ENCODE measurements at regions not wholly inside any gene's neighbourhood (a gene's known extent, or its start where the extent isn't known, plus 50 kb on each side); places are given as distances from the start of the nearest gene placed in this dataset.

- peak; percentile 78 for DNase-seq (ENCODE audit: low read depth)
Measured at GRCh38 chrX:13266641-13267345, 53.1 kb downstream of the ATXN3L start.

DNA sequence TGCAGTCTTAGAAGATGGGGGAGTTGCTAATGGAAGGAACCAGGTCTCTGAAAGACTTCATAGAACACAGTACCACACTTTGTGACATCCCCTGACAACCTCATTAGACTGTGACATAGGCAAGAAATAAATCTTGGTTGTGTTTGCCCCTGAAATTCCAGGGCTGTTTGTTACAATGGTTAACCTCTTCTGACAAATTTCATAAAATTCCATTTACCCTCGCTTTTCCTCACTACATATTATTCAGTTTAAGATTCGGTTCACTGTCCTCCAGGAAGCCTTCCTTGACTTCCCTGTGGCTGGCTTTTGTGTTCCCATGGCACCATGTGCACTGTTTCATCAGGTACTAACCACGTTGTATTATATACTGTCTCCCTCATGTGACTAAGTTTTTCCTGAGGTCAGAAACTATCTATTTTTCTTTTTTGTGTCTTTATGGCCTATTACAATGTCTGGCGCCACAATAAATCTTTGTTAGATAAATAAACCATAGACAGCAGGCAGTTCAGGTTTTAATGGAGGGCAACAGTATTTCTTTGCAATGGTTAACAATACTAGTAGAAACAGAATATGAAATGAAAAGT lies 54.2 kb downstream of the ATXN3L start:
- no peak overlapping the region for H3K4me3 ChIP-seq (ENCODE audit: control insufficient read depth, low read depth, low read length)
- TF ChIP-seq, protein P1, sequence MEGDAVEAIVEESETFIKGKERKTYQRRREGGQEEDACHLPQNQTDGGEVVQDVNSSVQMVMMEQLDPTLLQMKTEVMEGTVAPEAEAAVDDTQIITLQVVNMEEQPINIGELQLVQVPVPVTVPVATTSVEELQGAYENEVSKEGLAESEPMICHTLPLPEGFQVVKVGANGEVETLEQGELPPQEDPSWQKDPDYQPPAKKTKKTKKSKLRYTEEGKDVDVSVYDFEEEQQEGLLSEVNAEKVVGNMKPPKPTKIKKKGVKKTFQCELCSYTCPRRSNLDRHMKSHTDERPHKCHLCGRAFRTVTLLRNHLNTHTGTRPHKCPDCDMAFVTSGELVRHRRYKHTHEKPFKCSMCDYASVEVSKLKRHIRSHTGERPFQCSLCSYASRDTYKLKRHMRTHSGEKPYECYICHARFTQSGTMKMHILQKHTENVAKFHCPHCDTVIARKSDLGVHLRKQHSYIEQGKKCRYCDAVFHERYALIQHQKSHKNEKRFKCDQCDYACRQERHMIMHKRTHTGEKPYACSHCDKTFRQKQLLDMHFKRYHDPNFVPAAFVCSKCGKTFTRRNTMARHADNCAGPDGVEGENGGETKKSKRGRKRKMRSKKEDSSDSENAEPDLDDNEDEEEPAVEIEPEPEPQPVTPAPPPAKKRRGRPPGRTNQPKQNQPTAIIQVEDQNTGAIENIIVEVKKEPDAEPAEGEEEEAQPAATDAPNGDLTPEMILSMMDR (conservative IDR thresholded peaks at IDR 0.05; ENCODE audit: control insufficient read depth, insufficient read depth, low read depth, low read length): no peak
- DNase-seq (ENCODE audit: low read depth): no peak

More at GRCh38 chrX:13266641-13267345, 53.1 kb downstream of the ATXN3L start:
- TF ChIP-seq, protein P1 (conservative IDR thresholded peaks at IDR 0.05; ENCODE audit: control insufficient read depth, insufficient read depth, low read depth, low read length): no peak
- no peak overlapping the region for H3K4me3 ChIP-seq (ENCODE audit: control insufficient read depth, low read depth, low read length)

DNA sequence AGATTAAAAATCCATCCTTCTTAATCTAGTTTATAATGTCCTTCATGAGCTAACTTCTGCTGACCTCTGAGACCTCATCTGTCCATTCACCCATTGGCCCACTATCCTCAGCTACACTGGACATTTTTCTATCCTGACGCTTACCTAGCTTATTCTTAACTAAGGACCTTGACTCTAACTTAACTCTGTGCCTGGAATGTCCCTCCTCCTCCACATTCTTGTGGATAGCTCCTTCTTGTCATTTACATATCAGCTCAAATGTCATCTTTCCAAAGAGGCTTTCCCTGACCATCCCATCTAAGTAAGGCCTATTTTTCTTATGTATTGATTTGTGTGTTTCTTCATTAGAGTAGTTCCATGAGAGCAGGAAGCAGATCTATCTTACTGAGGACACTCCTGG lies 54.7 kb downstream of the ATXN3L start:
- no peak for DNase-seq (ENCODE audit: low read depth)
- H3K4me3 ChIP-seq (ENCODE audit: control insufficient read depth, low read depth, low read length): no peak overlapping the region
- TF ChIP-seq, protein P1 (conservative IDR thresholded peaks at IDR 0.05; ENCODE audit: control insufficient read depth, insufficient read depth, low read depth, low read length): no peak

DNA sequence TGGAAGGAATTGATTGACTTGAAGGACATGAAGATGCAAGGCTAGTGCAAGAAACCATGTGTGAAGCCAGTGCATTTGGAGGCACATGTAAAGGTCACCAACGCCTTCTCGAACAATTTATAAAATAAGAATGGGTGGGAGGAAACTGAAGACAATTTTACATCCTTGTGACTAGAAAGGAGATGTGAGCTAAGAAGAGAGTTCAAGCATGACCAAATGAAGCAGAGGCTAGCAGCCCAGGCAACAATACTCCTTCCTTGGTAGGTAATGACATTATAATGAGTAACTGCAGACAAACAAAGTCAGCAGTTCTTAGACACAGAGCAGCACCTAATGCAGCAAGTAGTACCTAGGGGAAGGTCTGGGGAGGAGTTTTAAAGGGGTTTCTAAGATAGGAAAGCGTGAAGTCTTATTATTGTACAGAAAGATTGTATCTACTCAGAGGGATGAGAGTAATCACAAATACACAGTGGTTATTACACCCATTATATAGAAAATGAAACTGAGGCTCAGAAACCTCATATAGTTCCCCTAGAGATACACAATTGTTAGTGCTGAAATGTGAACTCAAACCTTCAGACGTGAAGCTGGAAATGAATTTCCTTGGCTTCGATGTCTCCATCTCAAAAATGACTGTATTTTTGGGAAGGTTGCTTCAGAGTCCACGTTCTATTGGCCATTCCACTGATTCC lies 56.1 kb downstream of the ATXN3L start:
- TF ChIP-seq, protein P1 (conservative IDR thresholded peaks at IDR 0.05; ENCODE audit: control insufficient read depth, insufficient read depth, low read depth, low read length): no peak
- no peak for DNase-seq (ENCODE audit: low read depth)
- H3K4me3 ChIP-seq (ENCODE audit: control insufficient read depth, low read depth, low read length): no peak overlapping the region

GRCh38 chrX:13261348-13261747 lies 58.5 kb downstream of the ATXN3L start:
- TF ChIP-seq, protein P1 (conservative IDR thresholded peaks at IDR 0.05; ENCODE audit: control insufficient read depth, insufficient read depth, low read depth, low read length): no peak
- no peak overlapping the region for H3K4me3 ChIP-seq (ENCODE audit: control insufficient read depth, low read depth, low read length)
- no peak for DNase-seq (ENCODE audit: low read depth)

GRCh38 chrX:13260598-13260997 lies 59.3 kb downstream of the ATXN3L start:
- TF ChIP-seq, protein P1 (conservative IDR thresholded peaks at IDR 0.05; ENCODE audit: control insufficient read depth, insufficient read depth, low read depth, low read length): no peak
- no peak overlapping the region for H3K4me3 ChIP-seq (ENCODE audit: control insufficient read depth, low read depth, low read length)
- DNase-seq (ENCODE audit: low read depth): no peak

Measured in fibroblast of mammary gland (primary cell).